Progenitor cell of endocrine pancreas (in vitro differentiated cells): ENCODE measurements at regions not wholly inside any gene's neighbourhood (a gene's known extent, or its start where the extent isn't known, plus 50 kb on each side); places are given as distances from the start of the nearest gene placed in this dataset.

Experiments
- DNase-seq: peaks from one replicate; pipeline ENCODE4 v3.0.0; 2021; ENCODE audit warnings: low spot score; ENCODE audit not compliant: unreplicated experiment
- H3K27ac Mint-ChIP-seq: 2 replicates; pipeline ENCODE4 v1.8.0; 2021; ENCODE audit warnings: mild to moderate bottlenecking, moderate library complexity, mixed read lengths
- H3K27me3 Mint-ChIP-seq: 2 replicates; pipeline ENCODE4 v1.8.0; 2021; ENCODE audit warnings: mixed read lengths
- H3K36me3 Mint-ChIP-seq: 2 replicates; pipeline ENCODE4 v1.8.0; 2022; ENCODE audit warnings: mixed read lengths; ENCODE audit not compliant: insufficient read depth
- H3K4me1 Mint-ChIP-seq: 2 replicates; pipeline ENCODE4 v1.8.0; 2021; ENCODE audit warnings: low read depth, mixed read lengths
- H3K4me3 Mint-ChIP-seq: 2 replicates; pipeline ENCODE4 v1.8.0; 2021; ENCODE audit warnings: low read depth, mild to moderate bottlenecking, moderate library complexity, mixed read lengths
- H3K9me3 Mint-ChIP-seq: 2 replicates; pipeline ENCODE4 v1.8.0; 2021; ENCODE audit warnings: low read depth, mixed read lengths
- CTCF ChIP-seq: fragments of 200-600 bp; sonication (generic); IDR thresholded peaks from one replicate; pipeline ENCODE4 v1.5.0; 2021; ENCODE audit warnings: antibody characterized with exemption, mild to moderate bottlenecking; ENCODE audit not compliant: unreplicated experiment

GRCh38 chr21:35482096-35482495 lies 433.0 kb upstream of the RUNX1 start:
- no peak for DNase-seq
- TF ChIP-seq CTCF, result no peak
- H3K27me3 Mint-ChIP-seq, result peaks cover 18% of the 10 kb centered on the region
- no peak overlapping the region for H3K27ac Mint-ChIP-seq
- H3K4me3 Mint-ChIP-seq, result no peak overlapping the region
- H3K9me3 Mint-ChIP-seq, result peaks cover 8% of the 10 kb centered on the region
- H3K36me3 Mint-ChIP-seq, result no peaks in the 10 kb centered on the region
- no peaks in the 10 kb centered on the region for H3K4me1 Mint-ChIP-seq

- no peak overlapping the region for H3K27ac Mint-ChIP-seq
These were observed 431.9 kb upstream of the RUNX1 start for GRCh38 chr21:35481005-35481404.

GRCh38 chr21:35479529-35479928 lies 430.4 kb upstream of the RUNX1 start:
- Mint-ChIP-seq H3K9me3 (peaks cover 8% of the 10 kb centered on the region), H3K4me1 (no peaks in the 10 kb centered on the region), H3K4me3 (no peak overlapping the region), H3K27me3 (peaks cover 6% of the 10 kb centered on the region), H3K36me3 (no peaks in the 10 kb centered on the region), H3K27ac (no peak overlapping the region)
- no peak for DNase-seq
- TF ChIP-seq CTCF, result no peak

More at GRCh38 chr21:35481005-35481404, 431.9 kb upstream of the RUNX1 start:
- Mint-ChIP-seq H3K36me3 (no peaks in the 10 kb centered on the region), H3K9me3 (peaks cover 8% of the 10 kb centered on the region), H3K27me3 (peaks cover 13% of the 10 kb centered on the region), H3K4me1 (no peaks in the 10 kb centered on the region), H3K4me3 (no peak overlapping the region)
- no peak for TF ChIP-seq CTCF
- DNase-seq, result no peak

- Mint-ChIP-seq H3K27me3 (peaks cover under 1% of the 10 kb centered on the region), H3K27ac (no peak overlapping the region), H3K4me3 (no peak overlapping the region), H3K4me1 (no peaks in the 10 kb centered on the region), H3K9me3 (peaks cover 8% of the 10 kb centered on the region), H3K36me3 (no peaks in the 10 kb centered on the region)
- no peak for DNase-seq
- TF ChIP-seq CTCF, result no peak
These were observed 430.0 kb upstream of the RUNX1 start for GRCh38 chr21:35479065-35479448.

GRCh38 chr21:35478161-35479064 lies 429.3 kb upstream of the RUNX1 start:
- H3K27me3 Mint-ChIP-seq, result no peaks in the 10 kb centered on the region
- H3K4me3 Mint-ChIP-seq, result no peak overlapping the region
- H3K27ac Mint-ChIP-seq, result no peak overlapping the region
- DNase-seq, result no peak
- H3K4me1 Mint-ChIP-seq, result no peaks in the 10 kb centered on the region
- peaks cover 8% of the 10 kb centered on the region for H3K9me3 Mint-ChIP-seq
- no peaks in the 10 kb centered on the region for H3K36me3 Mint-ChIP-seq
- TF ChIP-seq CTCF, result no peak
